ENCODE measurements at regions not wholly inside any gene's neighbourhood (a gene's known extent, or its start where the extent isn't known, plus 50 kb on each side); places are given as distances from the start of the nearest gene placed in this dataset.

DNA sequence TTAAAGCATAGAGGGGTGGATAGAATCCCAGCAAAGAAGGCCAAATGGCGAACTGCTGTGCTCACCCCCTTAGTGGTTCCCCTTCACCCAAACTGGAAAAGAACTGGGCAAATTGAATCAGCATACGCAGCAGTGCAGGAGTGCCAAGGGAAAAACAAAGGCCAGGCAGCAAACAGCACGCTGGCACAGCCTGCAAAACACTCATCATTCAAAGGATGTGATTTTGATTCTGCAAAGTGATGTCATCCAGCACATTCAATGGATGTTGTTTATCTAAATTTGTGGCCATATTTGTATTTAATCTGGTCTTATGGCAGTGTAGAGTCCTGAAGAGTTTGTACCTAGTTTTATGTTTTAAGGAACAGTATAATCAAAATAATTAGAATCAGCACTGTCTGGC lies 71.8 kb upstream of the ECE1 start:
- DNase-seq (ENCODE audit: insufficient read length, low spot score, missing footprints), result no peak
- H3K36me3 ChIP-seq (ENCODE audit: insufficient read depth, low read length), result no peaks in the 10 kb centered on the region

DNA sequence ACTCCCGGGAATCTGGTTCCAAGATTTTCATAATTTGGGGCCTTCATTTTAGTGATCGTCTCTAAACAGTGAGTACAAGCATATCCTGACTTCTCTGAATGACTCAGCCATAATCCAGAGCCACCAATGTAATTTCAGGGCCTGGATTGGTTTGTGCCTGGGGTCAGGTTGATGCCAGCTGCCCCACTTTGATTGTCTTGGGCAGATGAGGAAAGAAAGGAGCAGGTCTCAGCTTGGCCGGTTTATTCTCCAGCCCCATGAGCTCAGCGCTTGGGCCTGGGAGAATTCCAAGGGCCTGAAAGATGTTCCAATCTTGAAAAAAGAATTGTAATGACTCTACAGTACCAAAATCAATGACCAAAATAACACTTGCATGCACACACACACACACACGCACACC lies 71.2 kb upstream of the ECE1 start:
- Histone ChIP-seq H3K4me1 (ENCODE audit: insufficient read depth, low read length) (no peaks in the 10 kb centered on the region), H3K9me3 (ENCODE audit: low read depth, low read length) (no peaks in the 10 kb centered on the region), H3K27ac (ENCODE audit: low read depth, low read length) (no peak overlapping the region), H3K27me3 (ENCODE audit: insufficient read depth, low read length) (no peaks in the 10 kb centered on the region), H3K4me2 (ENCODE audit: insufficient read depth, low read length) (no peak overlapping the region), H2AFZ (ENCODE audit: low read length) (peak overlapping the region; percentile 63), H3K36me3 (ENCODE audit: insufficient read depth, low read length) (no peaks in the 10 kb centered on the region), H4K20me1 (ENCODE audit: insufficient read depth, low read length) (no peaks in the 10 kb centered on the region), H3K79me2 (ENCODE audit: insufficient read depth, low read length) (no peaks in the 10 kb centered on the region), H3K4me3 (ENCODE audit: insufficient read depth, low read length) (no peak overlapping the region)
- TF ChIP-seq, protein P1, sequence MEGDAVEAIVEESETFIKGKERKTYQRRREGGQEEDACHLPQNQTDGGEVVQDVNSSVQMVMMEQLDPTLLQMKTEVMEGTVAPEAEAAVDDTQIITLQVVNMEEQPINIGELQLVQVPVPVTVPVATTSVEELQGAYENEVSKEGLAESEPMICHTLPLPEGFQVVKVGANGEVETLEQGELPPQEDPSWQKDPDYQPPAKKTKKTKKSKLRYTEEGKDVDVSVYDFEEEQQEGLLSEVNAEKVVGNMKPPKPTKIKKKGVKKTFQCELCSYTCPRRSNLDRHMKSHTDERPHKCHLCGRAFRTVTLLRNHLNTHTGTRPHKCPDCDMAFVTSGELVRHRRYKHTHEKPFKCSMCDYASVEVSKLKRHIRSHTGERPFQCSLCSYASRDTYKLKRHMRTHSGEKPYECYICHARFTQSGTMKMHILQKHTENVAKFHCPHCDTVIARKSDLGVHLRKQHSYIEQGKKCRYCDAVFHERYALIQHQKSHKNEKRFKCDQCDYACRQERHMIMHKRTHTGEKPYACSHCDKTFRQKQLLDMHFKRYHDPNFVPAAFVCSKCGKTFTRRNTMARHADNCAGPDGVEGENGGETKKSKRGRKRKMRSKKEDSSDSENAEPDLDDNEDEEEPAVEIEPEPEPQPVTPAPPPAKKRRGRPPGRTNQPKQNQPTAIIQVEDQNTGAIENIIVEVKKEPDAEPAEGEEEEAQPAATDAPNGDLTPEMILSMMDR (IDR thresholded peaks at IDR 0.05; ENCODE audit: extremely low read depth, low read depth, low read length), result no peak
- no peak for DNase-seq (ENCODE audit: insufficient read length, low spot score, missing footprints)

More for the DNA sequence above, 71.8 kb upstream of the ECE1 start:
- H3K4me3 ChIP-seq (ENCODE audit: insufficient read depth, low read length), result no peak overlapping the region
- H4K20me1 ChIP-seq (ENCODE audit: insufficient read depth, low read length), result no peaks in the 10 kb centered on the region
- no peaks in the 10 kb centered on the region for H3K79me2 ChIP-seq (ENCODE audit: insufficient read depth, low read length)
- H2AFZ ChIP-seq (ENCODE audit: low read length), result no peak overlapping the region
- TF ChIP-seq, protein P1 (IDR thresholded peaks at IDR 0.05; ENCODE audit: extremely low read depth, low read depth, low read length), result no peak
- H3K4me1 ChIP-seq (ENCODE audit: insufficient read depth, low read length), result no peaks in the 10 kb centered on the region
- no peaks in the 10 kb centered on the region for H3K9me3 ChIP-seq (ENCODE audit: low read depth, low read length)
- no peaks in the 10 kb centered on the region for H3K27me3 ChIP-seq (ENCODE audit: insufficient read depth, low read length)
- H3K27ac ChIP-seq (ENCODE audit: low read depth, low read length), result no peak overlapping the region
- no peak overlapping the region for H3K4me2 ChIP-seq (ENCODE audit: insufficient read depth, low read length)

DNA sequence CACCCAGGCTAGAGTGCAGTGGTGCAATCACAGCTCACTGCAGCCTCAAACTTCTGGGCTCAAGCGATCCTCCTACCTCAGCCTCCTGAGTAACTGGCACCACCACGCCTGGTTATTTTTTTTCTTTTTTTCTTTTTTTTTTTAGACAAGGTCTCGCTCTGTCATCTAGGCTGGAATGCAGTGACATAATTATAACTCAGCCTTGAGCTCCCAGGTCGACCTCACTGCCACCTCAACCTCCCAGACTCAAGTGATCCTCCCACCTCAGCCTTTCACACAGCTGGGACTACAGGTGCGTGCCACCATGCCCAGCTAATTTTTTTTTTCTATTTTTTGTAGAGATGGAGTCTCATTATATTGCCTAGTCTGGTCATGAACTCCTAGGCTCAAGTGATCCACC lies 66.9 kb upstream of the ECE1 start:
- Histone ChIP-seq H3K79me2 (ENCODE audit: insufficient read depth, low read length) (no peaks in the 10 kb centered on the region), H3K4me3 (ENCODE audit: insufficient read depth, low read length) (no peak overlapping the region), H3K27me3 (ENCODE audit: insufficient read depth, low read length) (no peaks in the 10 kb centered on the region), H4K20me1 (ENCODE audit: insufficient read depth, low read length) (no peaks in the 10 kb centered on the region), H3K4me2 (ENCODE audit: insufficient read depth, low read length) (no peak overlapping the region), H3K27ac (ENCODE audit: low read depth, low read length) (no peak overlapping the region), H3K9me3 (ENCODE audit: low read depth, low read length) (no peaks in the 10 kb centered on the region), H3K4me1 (ENCODE audit: insufficient read depth, low read length) (no peaks in the 10 kb centered on the region), H3K36me3 (ENCODE audit: insufficient read depth, low read length) (no peaks in the 10 kb centered on the region), H2AFZ (ENCODE audit: low read length) (no peak overlapping the region)
- DNase-seq (ENCODE audit: insufficient read length, low spot score, missing footprints), result no peak
- TF ChIP-seq, protein P1 (IDR thresholded peaks at IDR 0.05; ENCODE audit: extremely low read depth, low read depth, low read length), result no peak

DNA sequence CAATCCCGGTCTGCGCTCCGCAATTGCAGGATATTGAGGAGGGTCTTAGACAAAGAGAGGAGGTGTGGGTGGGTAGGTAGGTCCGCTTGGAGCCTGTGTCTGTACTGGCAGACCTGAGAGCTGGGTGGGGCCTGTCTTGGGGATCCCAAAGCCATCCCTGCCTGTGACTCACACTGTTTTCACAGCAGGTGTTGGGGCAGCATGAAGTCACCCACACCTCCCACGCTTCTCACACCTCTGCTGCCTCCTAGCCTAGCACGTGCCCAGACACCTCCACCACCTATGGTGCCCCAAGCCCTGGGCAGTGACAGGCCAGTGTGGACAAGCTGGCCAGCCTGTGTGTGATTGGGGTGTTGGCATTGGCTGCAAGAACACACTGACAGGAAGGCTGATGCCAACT lies 65.7 kb upstream of the ECE1 start:
- DNase-seq (ENCODE audit: insufficient read length, low spot score, missing footprints), result no peak
- no peak overlapping the region for H2AFZ ChIP-seq (ENCODE audit: low read length)
- H4K20me1 ChIP-seq (ENCODE audit: insufficient read depth, low read length), result no peaks in the 10 kb centered on the region

More for the DNA sequence above, 65.7 kb upstream of the ECE1 start:
- Histone ChIP-seq H3K4me2 (ENCODE audit: insufficient read depth, low read length) (no peak overlapping the region), H3K79me2 (ENCODE audit: insufficient read depth, low read length) (no peaks in the 10 kb centered on the region), H3K4me1 (ENCODE audit: insufficient read depth, low read length) (no peaks in the 10 kb centered on the region), H3K4me3 (ENCODE audit: insufficient read depth, low read length) (no peak overlapping the region), H3K9me3 (ENCODE audit: low read depth, low read length) (no peaks in the 10 kb centered on the region), H3K27me3 (ENCODE audit: insufficient read depth, low read length) (no peaks in the 10 kb centered on the region), H3K27ac (ENCODE audit: low read depth, low read length) (no peak overlapping the region), H3K36me3 (ENCODE audit: insufficient read depth, low read length) (no peaks in the 10 kb centered on the region)
- TF ChIP-seq, protein P1 (IDR thresholded peaks at IDR 0.05; ENCODE audit: extremely low read depth, low read depth, low read length), result no peak

Measured in osteoblast (primary cell).